ENCODE measurements at regions not wholly inside any gene's neighbourhood (a gene's known extent, or its start where the extent isn't known, plus 50 kb on each side); places are given as distances from the start of the nearest gene placed in this dataset.
"Not testable (repeated sequence)": the region's sequence is repeated elsewhere in the genome, so short reads cannot be mapped to it uniquely, and the experiment has no call there.

GRCh38 chr12:92381856-92382255 lies 236.2 kb upstream of the BTG1 start:
- Mint-ChIP-seq H3K36me3 (no peaks in the 10 kb centered on the region), H3K27me3 (ENCODE audit: low read depth in 2 of 2) (no peaks in the 10 kb centered on the region), H3K27ac (no peak overlapping the region), H3K4me1 (no peaks in the 10 kb centered on the region), H3K4me3 (no peak overlapping the region), H3K9me3 (no peaks in the 10 kb centered on the region)
- Histone ChIP-seq H3K36me3 (ENCODE audit: control insufficient read depth, insufficient read depth, low read length) (no peaks in the 10 kb centered on the region), H3K4me1 (ENCODE audit: control insufficient read depth, insufficient read depth, low read length) (no peaks in the 10 kb centered on the region), H3K27ac (ENCODE audit: low read length) (no peak overlapping the region), H3K9me3 (ENCODE audit: control insufficient read depth, insufficient read depth, low read length) (no peaks in the 10 kb centered on the region), H3K27me3 (ENCODE audit: control insufficient read depth, insufficient read depth, low read length) (no peaks in the 10 kb centered on the region), H3K4me3 (ENCODE audit: low read length) (no peak overlapping the region)
- intact Hi-C loops (cut with micrococcal nuclease): no loop called here
- TF ChIP-seq, protein P1, sequence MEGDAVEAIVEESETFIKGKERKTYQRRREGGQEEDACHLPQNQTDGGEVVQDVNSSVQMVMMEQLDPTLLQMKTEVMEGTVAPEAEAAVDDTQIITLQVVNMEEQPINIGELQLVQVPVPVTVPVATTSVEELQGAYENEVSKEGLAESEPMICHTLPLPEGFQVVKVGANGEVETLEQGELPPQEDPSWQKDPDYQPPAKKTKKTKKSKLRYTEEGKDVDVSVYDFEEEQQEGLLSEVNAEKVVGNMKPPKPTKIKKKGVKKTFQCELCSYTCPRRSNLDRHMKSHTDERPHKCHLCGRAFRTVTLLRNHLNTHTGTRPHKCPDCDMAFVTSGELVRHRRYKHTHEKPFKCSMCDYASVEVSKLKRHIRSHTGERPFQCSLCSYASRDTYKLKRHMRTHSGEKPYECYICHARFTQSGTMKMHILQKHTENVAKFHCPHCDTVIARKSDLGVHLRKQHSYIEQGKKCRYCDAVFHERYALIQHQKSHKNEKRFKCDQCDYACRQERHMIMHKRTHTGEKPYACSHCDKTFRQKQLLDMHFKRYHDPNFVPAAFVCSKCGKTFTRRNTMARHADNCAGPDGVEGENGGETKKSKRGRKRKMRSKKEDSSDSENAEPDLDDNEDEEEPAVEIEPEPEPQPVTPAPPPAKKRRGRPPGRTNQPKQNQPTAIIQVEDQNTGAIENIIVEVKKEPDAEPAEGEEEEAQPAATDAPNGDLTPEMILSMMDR (IDR thresholded peaks at IDR 0.05): no peak
- ATAC-seq (no peak), DNase-seq (no peak)

- Mint-ChIP-seq H3K4me1 (no peaks in the 10 kb centered on the region), H3K4me3 (no peak overlapping the region), H3K36me3 (no peaks in the 10 kb centered on the region), H3K27me3 (ENCODE audit: low read depth in 2 of 2) (no peaks in the 10 kb centered on the region), H3K27ac (no peak overlapping the region), H3K9me3 (no peaks in the 10 kb centered on the region)
- 69% methylated on average over 3 of the region's 4 CpGs for WGBS (ENCODE audit: insufficient coverage)
- DNase-seq (peak in 1 of 2 donors; percentile 57), ATAC-seq (no peak)
- Histone ChIP-seq H3K27ac (ENCODE audit: low read length) (no peak overlapping the region), H3K36me3 (ENCODE audit: control insufficient read depth, insufficient read depth, low read length) (no peaks in the 10 kb centered on the region), H3K4me3 (ENCODE audit: low read length) (no peak overlapping the region), H3K9me3 (ENCODE audit: control insufficient read depth, insufficient read depth, low read length) (no peaks in the 10 kb centered on the region), H3K27me3 (ENCODE audit: control insufficient read depth, insufficient read depth, low read length) (no peaks in the 10 kb centered on the region), H3K4me1 (ENCODE audit: control insufficient read depth, insufficient read depth, low read length) (no peaks in the 10 kb centered on the region)
- TF ChIP-seq, protein P1 (IDR thresholded peaks at IDR 0.05): no peak
- intact Hi-C loops (cut with micrococcal nuclease): no loop called here
These were observed 233.2 kb upstream of the BTG1 start for GRCh38 chr12:92378682-92379479.

GRCh38 chr12:92375504-92375903 lies 229.9 kb upstream of the BTG1 start:
- H3K27ac ChIP-seq (ENCODE audit: low read length); H3K4me3 Mint-ChIP-seq; intact Hi-C loops (cut with micrococcal nuclease); H3K4me1 ChIP-seq (ENCODE audit: control insufficient read depth, insufficient read depth, low read length); ATAC-seq; H3K9me3 Mint-ChIP-seq; H3K9me3 ChIP-seq (ENCODE audit: control insufficient read depth, insufficient read depth, low read length); DNase-seq; H3K36me3 Mint-ChIP-seq; H3K4me1 Mint-ChIP-seq; H3K27ac Mint-ChIP-seq; H3K27me3 Mint-ChIP-seq (ENCODE audit: low read depth in 2 of 2); H3K27me3 ChIP-seq (ENCODE audit: control insufficient read depth, insufficient read depth, low read length); H3K4me3 ChIP-seq (ENCODE audit: low read length); H3K36me3 ChIP-seq (ENCODE audit: control insufficient read depth, insufficient read depth, low read length): not testable (repeated sequence)
- WGBS (ENCODE audit: insufficient coverage): 100% methylated on average over 3 of the region's 3 CpGs

DNA sequence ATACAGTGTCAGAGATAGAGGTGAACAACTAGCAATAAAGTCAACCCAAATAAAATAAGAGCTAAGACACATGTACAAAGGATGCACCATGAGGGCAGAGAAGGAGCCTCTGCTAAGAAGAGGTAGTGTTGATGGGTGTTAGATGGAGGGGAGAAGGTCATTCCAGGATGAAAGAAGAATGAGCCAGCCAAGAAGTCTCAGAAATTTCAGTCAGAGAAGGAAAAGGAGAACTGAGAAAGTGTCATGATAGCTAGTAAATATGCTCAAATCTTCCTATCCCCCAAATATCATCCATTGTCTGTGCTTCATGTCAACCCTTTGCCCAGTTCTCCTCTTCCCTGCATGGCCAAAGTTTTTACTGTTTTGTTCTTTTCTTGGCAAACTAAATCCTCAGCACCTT lies 225.2 kb upstream of the BTG1 start:
- Histone ChIP-seq H3K36me3 (ENCODE audit: control insufficient read depth, insufficient read depth, low read length) (no peaks in the 10 kb centered on the region), H3K4me1 (ENCODE audit: control insufficient read depth, insufficient read depth, low read length) (no peaks in the 10 kb centered on the region), H3K4me3 (ENCODE audit: low read length) (no peak overlapping the region), H3K9me3 (ENCODE audit: control insufficient read depth, insufficient read depth, low read length) (no peaks in the 10 kb centered on the region), H3K27me3 (ENCODE audit: control insufficient read depth, insufficient read depth, low read length) (no peaks in the 10 kb centered on the region), H3K27ac (ENCODE audit: low read length) (no peak overlapping the region)
- DNase-seq (no peak), ATAC-seq (no peak)
- Mint-ChIP-seq H3K27me3 (ENCODE audit: low read depth in 2 of 2) (no peaks in the 10 kb centered on the region), H3K9me3 (peaks cover 0 to 2% of the 10 kb centered on the region in 2 donors), H3K4me3 (no peak overlapping the region), H3K4me1 (no peaks in the 10 kb centered on the region), H3K27ac (no peak overlapping the region), H3K36me3 (no peaks in the 10 kb centered on the region)
- TF ChIP-seq, protein P1 (IDR thresholded peaks at IDR 0.05): no peak
- intact Hi-C loops (cut with micrococcal nuclease): no loop called here

Data from natural killer cell (primary cell).